GM12878 (cell line): ENCODE measurements at regions not wholly inside any gene's neighbourhood (a gene's known extent, or its start where the extent isn't known, plus 50 kb on each side); places are given as distances from the start of the nearest gene placed in this dataset.

Source experiments
- EZH2 ChIP-seq: IDR thresholded peaks from 2 replicates; pipeline ENCODE4 v1.6.1; 2012; ENCODE audit warnings: low read depth, mild to moderate bottlenecking, control low read depth, inconsistent platforms, low read length, borderline replicate concordance; ENCODE audit not compliant: control insufficient read depth
- GABPA ChIP-seq: IDR thresholded peaks from 2 replicates; pipeline ENCODE4 v1.6.1; 2014; ENCODE audit warnings: antibody characterized with exemption, low read depth, mild to moderate bottlenecking, inconsistent platforms
- MYC ChIP-seq: IDR thresholded peaks from 2 replicates; pipeline ENCODE4 v1.6.1; 2011; ENCODE audit warnings: mild to moderate bottlenecking, low read length, moderate library complexity, inconsistent platforms; ENCODE audit not compliant: insufficient read depth, insufficient replicate concordance, insufficient read length, severe bottlenecking
- SP1 ChIP-seq: IDR thresholded peaks from one replicate; pipeline ENCODE4 v1.6.1; 2011; ENCODE audit warnings: low read depth, low read length
- ZSCAN29 ChIP-seq: fragments of 450-650 bp; IDR thresholded peaks from 2 replicates; pipeline ENCODE4 v1.6.1; 2017; ENCODE audit warnings: mild to moderate bottlenecking, moderate library complexity
- TF ChIP-seq, protein P1 (sequence below), 3 experiments: IDR thresholded peaks in 2 of 3; conservative IDR thresholded peaks in 1 of 3; 2 replicates each; pipeline ENCODE4 v1.5.1; 2011; ENCODE audit warnings: low read depth in 3 of 3, low read length in 3 of 3, mild to moderate bottlenecking in 3 of 3, control low read depth in 2 of 3, moderate library complexity in 2 of 3, inconsistent platforms in 1 of 3, mixed read lengths in 1 of 3; ENCODE audit not compliant: control insufficient read depth in 2 of 3, insufficient read depth in 1 of 3; ENCODE audit errors: extremely low read depth in 1 of 3
- TF ChIP-seq, protein P2 (sequence below): IDR thresholded peaks from 2 replicates; pipeline ENCODE4 v1.6.1; 2012; ENCODE audit warnings: low read depth, low read length, improper control_type of control experiment

DNA sequence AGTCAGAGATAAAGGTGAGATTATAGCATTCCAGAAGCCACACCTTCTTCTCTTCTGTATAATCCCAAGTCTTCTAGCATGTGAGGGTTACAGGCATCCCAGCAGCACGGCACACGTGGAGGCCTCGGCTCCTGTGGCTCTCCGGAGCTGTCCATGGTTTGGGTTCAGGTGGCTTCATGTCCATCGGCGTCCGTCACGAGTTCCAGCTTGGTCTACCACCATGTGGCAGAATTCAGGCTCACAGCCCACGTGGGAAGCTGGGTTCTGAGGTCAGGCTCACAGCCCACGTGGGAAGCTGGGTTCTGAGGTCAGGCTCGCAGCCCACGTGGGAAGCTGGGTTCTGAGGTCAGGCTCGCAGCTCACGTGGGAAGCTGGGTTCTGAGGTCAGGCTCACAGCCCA is 378.3 kb upstream of the SALL3 start:
- TF ChIP-seq SP1: no peak
- TF ChIP-seq EZH2: no peak
- TF ChIP-seq, protein P1, sequence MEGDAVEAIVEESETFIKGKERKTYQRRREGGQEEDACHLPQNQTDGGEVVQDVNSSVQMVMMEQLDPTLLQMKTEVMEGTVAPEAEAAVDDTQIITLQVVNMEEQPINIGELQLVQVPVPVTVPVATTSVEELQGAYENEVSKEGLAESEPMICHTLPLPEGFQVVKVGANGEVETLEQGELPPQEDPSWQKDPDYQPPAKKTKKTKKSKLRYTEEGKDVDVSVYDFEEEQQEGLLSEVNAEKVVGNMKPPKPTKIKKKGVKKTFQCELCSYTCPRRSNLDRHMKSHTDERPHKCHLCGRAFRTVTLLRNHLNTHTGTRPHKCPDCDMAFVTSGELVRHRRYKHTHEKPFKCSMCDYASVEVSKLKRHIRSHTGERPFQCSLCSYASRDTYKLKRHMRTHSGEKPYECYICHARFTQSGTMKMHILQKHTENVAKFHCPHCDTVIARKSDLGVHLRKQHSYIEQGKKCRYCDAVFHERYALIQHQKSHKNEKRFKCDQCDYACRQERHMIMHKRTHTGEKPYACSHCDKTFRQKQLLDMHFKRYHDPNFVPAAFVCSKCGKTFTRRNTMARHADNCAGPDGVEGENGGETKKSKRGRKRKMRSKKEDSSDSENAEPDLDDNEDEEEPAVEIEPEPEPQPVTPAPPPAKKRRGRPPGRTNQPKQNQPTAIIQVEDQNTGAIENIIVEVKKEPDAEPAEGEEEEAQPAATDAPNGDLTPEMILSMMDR (IDR thresholded peaks at IDR 0.05 in 2 of 3, conservative IDR thresholded peaks at IDR 0.05 in 1 of 3; ENCODE audit: control insufficient read depth in 2 of 3, extremely low read depth in 1 of 3, insufficient read depth in 1 of 3, low read depth in 3 of 3, low read length in 3 of 3): no peak
- TF ChIP-seq GABPA: no peak
- no peak for TF ChIP-seq ZSCAN29
- TF ChIP-seq, protein P2, sequence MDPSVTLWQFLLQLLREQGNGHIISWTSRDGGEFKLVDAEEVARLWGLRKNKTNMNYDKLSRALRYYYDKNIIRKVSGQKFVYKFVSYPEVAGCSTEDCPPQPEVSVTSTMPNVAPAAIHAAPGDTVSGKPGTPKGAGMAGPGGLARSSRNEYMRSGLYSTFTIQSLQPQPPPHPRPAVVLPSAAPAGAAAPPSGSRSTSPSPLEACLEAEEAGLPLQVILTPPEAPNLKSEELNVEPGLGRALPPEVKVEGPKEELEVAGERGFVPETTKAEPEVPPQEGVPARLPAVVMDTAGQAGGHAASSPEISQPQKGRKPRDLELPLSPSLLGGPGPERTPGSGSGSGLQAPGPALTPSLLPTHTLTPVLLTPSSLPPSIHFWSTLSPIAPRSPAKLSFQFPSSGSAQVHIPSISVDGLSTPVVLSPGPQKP: no peak
- no peak for TF ChIP-seq MYC
